A549 (cell line): ENCODE measurements at regions not wholly inside any gene's neighbourhood (a gene's known extent, or its start where the extent isn't known, plus 50 kb on each side); places are given as distances from the start of the nearest gene placed in this dataset.
A peak's percentile ranks its signal among the peaks of the same experiment; 100 is the strongest.

Source experiments
- ATAC-seq, 2 experiments: fragments of 200-7000 bp in 1 of 2; fragments of >200 bp in 1 of 2; cut with Nextera tagmentation in 1 of 2; cut with Tn5 transposase in 1 of 2; 3 replicates each; pipeline versions ENCODE4 v1.8.0 to v1.9.1; 2018 to 2020; ENCODE audit warnings: mild to moderate bottlenecking in 1 of 2, moderate library complexity in 1 of 2
- CTCF ChIA-PET: fragments of 300-600 bp; sonication (Branson Sonifier 250); formaldehyde crosslinking; extraction: SDS; loops from one replicate; lab custom pipeline; 2021; ENCODE audit warnings: antibody characterized with exemption, inconsistent platforms; lab: Yijun Ruan, JAX
- POLR2A ChIA-PET: fragments of 350-600 bp; formaldehyde crosslinking; extraction: SDS; loops from one replicate; lab custom pipeline; 2021; ENCODE audit warnings: antibody characterized with exemption, inconsistent platforms; lab: Yijun Ruan, JAX
- DNase-seq, 2 experiments: peaks; one replicate each; pipeline versions ENCODE4 v3.0.0 to v3.0.0-alpha.2; 2011 to 2016; ENCODE audit warnings: low read depth in 1 of 2, low spot score in 1 of 2
- FAIRE-seq: peaks from 2 replicates; lab custom pipeline; 2011; peaks lifted over from hg19 to GRCh38; lab: Jason Lieb, UNC
- H3K27ac ChIP-seq, 2 experiments: fragments of >200 bp; sonication (Bioruptor Twin); formaldehyde crosslinking; 3 replicates each; pipeline ENCODE4 v1.5.1; 2016 to 2017
- H3K4me1 ChIP-seq: fragments of >200 bp; sonication (Bioruptor Twin); formaldehyde crosslinking; 3 replicates; pipeline ENCODE4 v1.6.1; 2016
- H3K4me2 ChIP-seq: fragments of >200 bp; sonication (Bioruptor Twin); formaldehyde crosslinking; 3 replicates; pipeline ENCODE4 v1.6.1; 2016
- H3K4me3 ChIP-seq: fragments of >200 bp; sonication (Bioruptor Twin); formaldehyde crosslinking; 3 replicates; pipeline ENCODE4 v1.5.1; 2016
- H3K9me3 ChIP-seq: fragments of >200 bp; sonication (Bioruptor Twin); formaldehyde crosslinking; 3 replicates; pipeline ENCODE4 v1.6.1; 2016
- CHD2 ChIP-seq: fragments of 150-350 bp; IDR thresholded peaks from 2 replicates; pipeline ENCODE4 v1.6.1; 2014; ENCODE audit warnings: low read length; ENCODE audit not compliant: partially characterized antibody
- CHD4 ChIP-seq: fragments of 200-600 bp; sonication (generic); IDR thresholded peaks from 2 replicates; pipeline ENCODE4 v1.6.1; 2016; ENCODE audit warnings: antibody characterized with exemption, mild to moderate bottlenecking, borderline replicate concordance
- FOSB ChIP-seq: fragments of 250-450 bp; sonication (Bioruptor Pico); IDR thresholded peaks from 2 replicates; pipeline ENCODE4 v1.5.0; 2020; ENCODE audit warnings: mild to moderate bottlenecking, moderate library complexity
- FOXS1 ChIP-seq: fragments of 250-450 bp; sonication (Bioruptor Pico); IDR thresholded peaks from 2 replicates; pipeline ENCODE4 v1.5.0; 2020; ENCODE audit warnings: mild to moderate bottlenecking, moderate library complexity
- GATA3 ChIP-seq: IDR thresholded peaks from 2 replicates; pipeline ENCODE4 v1.6.1; 2012; ENCODE audit warnings: borderline replicate concordance
- HDAC2 ChIP-seq: fragments of 200-600 bp; sonication (generic); IDR thresholded peaks from 2 replicates; pipeline ENCODE4 v1.6.1; 2016
- KDM5A ChIP-seq: fragments of 200-600 bp; sonication (generic); IDR thresholded peaks from 2 replicates; pipeline ENCODE4 v1.6.1; 2016; ENCODE audit warnings: antibody characterized with exemption, mild to moderate bottlenecking
- MAFK ChIP-seq: fragments of 450-650 bp; IDR thresholded peaks from 2 replicates; pipeline ENCODE4 v1.6.1; 2014; ENCODE audit not compliant: partially characterized antibody
- NFE2L2 ChIP-seq: fragments of 150-350 bp; conservative IDR thresholded peaks from 2 replicates; pipeline ENCODE4 v1.6.1; 2014; ENCODE audit warnings: low read length
- NR3C1 ChIP-seq: fragments of >200 bp; sonication (Bioruptor Twin); formaldehyde crosslinking; IDR thresholded peaks from 3 replicates; pipeline ENCODE4 v1.6.1; 2017
- RAD21 ChIP-seq, 2 experiments: fragments of >200 bp in 1 of 2; sonication (Bioruptor Twin) in 1 of 2; formaldehyde crosslinking in 1 of 2; IDR thresholded peaks in 1 of 2; conservative IDR thresholded peaks in 1 of 2; 2 replicates in 1 of 2; 3 replicates in 1 of 2; pipeline ENCODE4 v1.6.1; 2012 to 2018; ENCODE audit warnings: inconsistent platforms in 1 of 2
- RNF2 ChIP-seq: fragments of 200-600 bp; sonication (generic); IDR thresholded peaks from 2 replicates; pipeline ENCODE4 v1.6.1; 2016; ENCODE audit warnings: low read depth, mild to moderate bottlenecking, antibody characterized with exemption, moderate library complexity, borderline replicate concordance
- TP53 ChIP-seq: fragments of 250-450 bp; sonication (Bioruptor Pico); IDR thresholded peaks from 2 replicates; pipeline ENCODE4 v1.5.0; 2021; ENCODE audit warnings: mild to moderate bottlenecking, moderate library complexity
- ZNF302 ChIP-seq: fragments of 250-450 bp; sonication (Bioruptor Pico); IDR thresholded peaks from 2 replicates; pipeline ENCODE4 v1.9.0; 2021; ENCODE audit warnings: inconsistent platforms, mild to moderate bottlenecking, moderate library complexity
- ZSCAN20 ChIP-seq: fragments of 250-450 bp; sonication (Bioruptor Pico); IDR thresholded peaks from 2 replicates; pipeline ENCODE4 v1.8.0; 2022; ENCODE audit warnings: mild to moderate bottlenecking, moderate library complexity
- WGBS: methylation state at CpG from one replicate; pipeline ENCODE4 v1.1.6; 2017; ENCODE audit errors: missing lambda C conversion rate; 5-methylcytosine and 5-hydroxymethylcytosine counted together
- TF ChIP-seq, protein P1 (sequence below): IDR thresholded peaks from 2 replicates; pipeline ENCODE4 v1.6.1; 2012
- TF ChIP-seq, protein P2 (sequence below): fragments of >200 bp; sonication (Bioruptor Twin); formaldehyde crosslinking; IDR thresholded peaks from 2 replicates; pipeline ENCODE4 v1.6.1; 2016
- TF ChIP-seq, protein P3 (sequence below): IDR thresholded peaks from 2 replicates; pipeline ENCODE4 v1.6.1; 2012; ENCODE audit warnings: low read depth, borderline replicate concordance
- TF ChIP-seq, protein P4 (sequence below): fragments of >200 bp; sonication (Bioruptor Twin); formaldehyde crosslinking; IDR thresholded peaks from 3 replicates; pipeline ENCODE4 v1.5.1; 2016
- TF ChIP-seq, protein P5 (sequence below): IDR thresholded peaks from 2 replicates; pipeline ENCODE4 v1.6.1; 2012

DNA sequence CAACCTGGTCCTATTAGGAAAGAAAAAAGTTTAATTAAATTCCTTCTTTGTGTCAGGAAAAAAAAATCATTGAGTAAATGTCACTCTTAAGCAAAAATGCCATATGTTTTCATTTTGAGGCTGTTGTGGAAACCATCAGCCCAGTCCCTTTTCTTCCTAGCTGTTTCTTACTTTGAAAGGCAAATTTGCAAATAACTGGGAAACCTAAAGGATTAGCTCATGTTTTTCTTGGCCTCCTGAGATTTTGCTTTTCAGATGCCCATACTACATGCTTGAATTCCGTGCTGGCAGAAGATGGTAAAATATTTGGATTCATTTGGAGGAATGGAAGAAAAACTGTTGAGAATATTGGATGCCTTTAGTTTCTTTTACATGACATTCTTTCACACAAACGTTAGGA is 182.1 kb upstream of the ADAMTS5 start (continued):
- TF ChIP-seq, protein P1, sequence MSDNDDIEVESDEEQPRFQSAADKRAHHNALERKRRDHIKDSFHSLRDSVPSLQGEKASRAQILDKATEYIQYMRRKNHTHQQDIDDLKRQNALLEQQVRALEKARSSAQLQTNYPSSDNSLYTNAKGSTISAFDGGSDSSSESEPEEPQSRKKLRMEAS = no peak
- TF ChIP-seq RAD21 (conservative IDR thresholded peaks at IDR 0.05 in 1 of 2, IDR thresholded peaks at IDR 0.05 in 1 of 2) = no peak
- TF ChIP-seq ZNF302 (CRISPR knock-in tag) = no peak
- TF ChIP-seq GATA3 = no peak
- TF ChIP-seq NR3C1 = no peak
- no peak for TF ChIP-seq RNF2
- no peak for TF ChIP-seq CHD4
- TF ChIP-seq TP53 (CRISPR knock-in tag) = no peak
- no peak for TF ChIP-seq MAFK
- TF ChIP-seq, protein P2, sequence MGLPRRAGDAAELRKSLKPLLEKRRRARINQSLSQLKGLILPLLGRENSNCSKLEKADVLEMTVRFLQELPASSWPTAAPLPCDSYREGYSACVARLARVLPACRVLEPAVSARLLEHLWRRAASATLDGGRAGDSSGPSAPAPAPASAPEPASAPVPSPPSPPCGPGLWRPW = no peak

DNA sequence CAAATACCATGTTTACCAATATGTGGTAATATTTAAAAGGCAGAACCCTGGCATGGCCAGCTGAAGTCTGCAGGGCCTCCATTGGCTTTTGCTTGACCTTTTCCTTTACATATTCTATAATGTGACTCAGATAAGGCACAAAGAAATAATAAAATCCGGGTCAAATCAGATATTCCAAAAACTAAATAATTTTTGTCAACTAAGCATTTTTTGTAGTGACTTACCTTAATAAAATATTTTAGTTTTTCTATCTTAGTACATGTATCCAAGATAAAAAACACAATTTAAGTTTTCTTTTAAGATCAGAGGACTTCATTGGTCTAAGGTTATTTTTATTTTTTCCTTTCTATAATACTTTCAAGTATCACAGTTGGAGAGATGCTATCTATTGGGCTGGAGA is 179.4 kb upstream of the ADAMTS5 start:
- Histone ChIP-seq H3K27ac (no peak overlapping the region), H3K4me1 (no peaks in the 10 kb centered on the region), H3K4me3 (no peak overlapping the region), H3K4me2 (no peak overlapping the region), H3K9me3 (no peaks in the 10 kb centered on the region)
- FAIRE-seq = no peak
- ChIA-PET CTCF (no interaction called here), POLR2A (no interaction called here)
- 0% methylated on average over 1 of the region's 1 CpG for WGBS
- no peak for DNase-seq
- no peak for TF ChIP-seq CHD2
- TF ChIP-seq MAFK = peak; percentile 88
- TF ChIP-seq, protein P3, sequence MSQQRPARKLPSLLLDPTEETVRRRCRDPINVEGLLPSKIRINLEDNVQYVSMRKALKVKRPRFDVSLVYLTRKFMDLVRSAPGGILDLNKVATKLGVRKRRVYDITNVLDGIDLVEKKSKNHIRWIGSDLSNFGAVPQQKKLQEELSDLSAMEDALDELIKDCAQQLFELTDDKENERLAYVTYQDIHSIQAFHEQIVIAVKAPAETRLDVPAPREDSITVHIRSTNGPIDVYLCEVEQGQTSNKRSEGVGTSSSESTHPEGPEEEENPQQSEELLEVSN = no peak
- no peak for ATAC-seq

DNA sequence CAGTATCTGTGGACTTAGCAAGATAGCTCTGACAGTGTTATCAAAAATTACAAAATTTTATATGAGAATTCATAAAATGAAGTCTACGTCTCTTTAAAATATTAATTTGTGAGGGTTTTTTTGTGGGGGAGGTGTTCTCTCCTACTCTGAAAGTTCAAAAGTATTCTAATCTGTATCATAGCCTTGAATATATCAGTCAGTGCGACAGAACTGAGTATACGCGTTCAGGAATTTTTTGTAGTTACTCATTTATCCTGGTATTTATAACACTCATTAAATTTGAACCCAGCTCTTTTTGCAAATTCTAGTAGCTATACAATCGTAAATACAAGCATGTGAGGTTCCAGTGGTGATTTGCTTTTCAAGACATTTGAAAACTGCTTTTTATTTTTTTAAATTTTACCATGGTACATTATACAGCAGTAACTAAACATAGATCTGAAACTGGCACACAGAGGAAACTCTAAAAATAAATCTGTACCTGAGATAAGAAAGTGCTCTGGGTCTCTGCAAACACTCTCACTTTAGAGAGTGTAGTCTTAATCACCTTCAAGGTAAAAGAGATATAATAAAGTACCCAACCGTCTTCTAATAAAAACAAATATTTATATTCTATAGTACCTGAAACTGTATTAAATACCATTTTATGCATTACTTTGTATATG is 178.4 kb upstream of the ADAMTS5 start:
- FAIRE-seq (no peak), ATAC-seq (no peak), DNase-seq (no peak)
- Histone ChIP-seq H3K4me1 (no peaks in the 10 kb centered on the region), H3K4me3 (no peak overlapping the region), H3K9me3 (no peaks in the 10 kb centered on the region), H3K4me2 (no peak overlapping the region), H3K27ac (no peak overlapping the region)
- CTCF ChIA-PET = no interaction called here
- POLR2A ChIA-PET = no interaction called here
- TF ChIP-seq NFE2L2 (no peak), MAFK (no peak), ZSCAN20 (CRISPR knock-in tag) (no peak), HDAC2 (no peak), FOXS1 (CRISPR knock-in tag) (no peak), FOSB (CRISPR knock-in tag) (no peak), KDM5A (no peak)
- TF ChIP-seq, protein P4, sequence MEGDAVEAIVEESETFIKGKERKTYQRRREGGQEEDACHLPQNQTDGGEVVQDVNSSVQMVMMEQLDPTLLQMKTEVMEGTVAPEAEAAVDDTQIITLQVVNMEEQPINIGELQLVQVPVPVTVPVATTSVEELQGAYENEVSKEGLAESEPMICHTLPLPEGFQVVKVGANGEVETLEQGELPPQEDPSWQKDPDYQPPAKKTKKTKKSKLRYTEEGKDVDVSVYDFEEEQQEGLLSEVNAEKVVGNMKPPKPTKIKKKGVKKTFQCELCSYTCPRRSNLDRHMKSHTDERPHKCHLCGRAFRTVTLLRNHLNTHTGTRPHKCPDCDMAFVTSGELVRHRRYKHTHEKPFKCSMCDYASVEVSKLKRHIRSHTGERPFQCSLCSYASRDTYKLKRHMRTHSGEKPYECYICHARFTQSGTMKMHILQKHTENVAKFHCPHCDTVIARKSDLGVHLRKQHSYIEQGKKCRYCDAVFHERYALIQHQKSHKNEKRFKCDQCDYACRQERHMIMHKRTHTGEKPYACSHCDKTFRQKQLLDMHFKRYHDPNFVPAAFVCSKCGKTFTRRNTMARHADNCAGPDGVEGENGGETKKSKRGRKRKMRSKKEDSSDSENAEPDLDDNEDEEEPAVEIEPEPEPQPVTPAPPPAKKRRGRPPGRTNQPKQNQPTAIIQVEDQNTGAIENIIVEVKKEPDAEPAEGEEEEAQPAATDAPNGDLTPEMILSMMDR = no peak
- TF ChIP-seq, protein P5, sequence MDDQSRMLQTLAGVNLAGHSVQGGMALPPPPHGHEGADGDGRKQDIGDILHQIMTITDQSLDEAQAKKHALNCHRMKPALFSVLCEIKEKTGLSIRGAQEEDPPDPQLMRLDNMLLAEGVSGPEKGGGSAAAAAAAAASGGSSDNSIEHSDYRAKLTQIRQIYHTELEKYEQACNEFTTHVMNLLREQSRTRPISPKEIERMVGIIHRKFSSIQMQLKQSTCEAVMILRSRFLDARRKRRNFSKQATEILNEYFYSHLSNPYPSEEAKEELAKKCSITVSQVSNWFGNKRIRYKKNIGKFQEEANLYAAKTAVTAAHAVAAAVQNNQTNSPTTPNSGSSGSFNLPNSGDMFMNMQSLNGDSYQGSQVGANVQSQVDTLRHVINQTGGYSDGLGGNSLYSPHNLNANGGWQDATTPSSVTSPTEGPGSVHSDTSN = no peak
- WGBS = 54% methylated on average over 6 of the region's 6 CpGs
